ENCODE measurements at regions not wholly inside any gene's neighbourhood (a gene's known extent, or its start where the extent isn't known, plus 50 kb on each side); places are given as distances from the start of the nearest gene placed in this dataset.
"Not testable (repeated sequence)": the region's sequence is repeated elsewhere in the genome, so short reads cannot be mapped to it uniquely, and the experiment has no call there.

DNA sequence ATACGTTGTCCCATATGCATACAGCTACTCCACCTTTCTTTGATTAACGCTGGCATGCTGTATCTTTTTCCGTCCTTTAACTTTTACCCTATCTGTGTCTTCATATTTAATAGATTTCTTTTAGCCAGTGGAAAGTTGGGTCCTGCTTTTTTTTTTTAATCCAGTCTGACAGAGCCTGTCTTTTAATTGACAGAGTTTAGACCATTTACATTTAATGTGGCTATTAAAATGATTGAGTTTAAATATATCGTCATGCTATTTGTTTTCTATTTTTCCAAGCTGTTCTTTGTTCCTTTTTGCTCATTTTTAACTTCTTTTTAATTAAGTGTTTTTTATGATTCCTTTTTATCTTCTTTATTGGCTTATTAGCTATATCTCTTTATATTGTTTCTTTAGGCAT is 217.6 kb upstream of the NEBL start:
- Histone ChIP-seq H3K4me2 (ENCODE audit: insufficient read depth, low read length) (no peak overlapping the region), H3K36me3 (ENCODE audit: insufficient read depth, low read length) (no peaks in the 10 kb centered on the region), H3K79me2 (ENCODE audit: insufficient read depth, low read length) (no peaks in the 10 kb centered on the region), H3K27ac (ENCODE audit: low read depth, low read length) (no peak overlapping the region), H2AFZ (ENCODE audit: low read length) (no peak overlapping the region), H3K4me1 (ENCODE audit: insufficient read depth, low read length) (no peaks in the 10 kb centered on the region), H4K20me1 (ENCODE audit: insufficient read depth, low read length) (no peaks in the 10 kb centered on the region), H3K4me3 (ENCODE audit: insufficient read depth, low read length) (no peak overlapping the region), H3K9me3 (ENCODE audit: low read depth, low read length) (no peaks in the 10 kb centered on the region), H3K27me3 (ENCODE audit: insufficient read depth, low read length) (no peaks in the 10 kb centered on the region)
- no peak for DNase-seq (ENCODE audit: insufficient read length, low spot score, missing footprints)
- TF ChIP-seq, protein P1, sequence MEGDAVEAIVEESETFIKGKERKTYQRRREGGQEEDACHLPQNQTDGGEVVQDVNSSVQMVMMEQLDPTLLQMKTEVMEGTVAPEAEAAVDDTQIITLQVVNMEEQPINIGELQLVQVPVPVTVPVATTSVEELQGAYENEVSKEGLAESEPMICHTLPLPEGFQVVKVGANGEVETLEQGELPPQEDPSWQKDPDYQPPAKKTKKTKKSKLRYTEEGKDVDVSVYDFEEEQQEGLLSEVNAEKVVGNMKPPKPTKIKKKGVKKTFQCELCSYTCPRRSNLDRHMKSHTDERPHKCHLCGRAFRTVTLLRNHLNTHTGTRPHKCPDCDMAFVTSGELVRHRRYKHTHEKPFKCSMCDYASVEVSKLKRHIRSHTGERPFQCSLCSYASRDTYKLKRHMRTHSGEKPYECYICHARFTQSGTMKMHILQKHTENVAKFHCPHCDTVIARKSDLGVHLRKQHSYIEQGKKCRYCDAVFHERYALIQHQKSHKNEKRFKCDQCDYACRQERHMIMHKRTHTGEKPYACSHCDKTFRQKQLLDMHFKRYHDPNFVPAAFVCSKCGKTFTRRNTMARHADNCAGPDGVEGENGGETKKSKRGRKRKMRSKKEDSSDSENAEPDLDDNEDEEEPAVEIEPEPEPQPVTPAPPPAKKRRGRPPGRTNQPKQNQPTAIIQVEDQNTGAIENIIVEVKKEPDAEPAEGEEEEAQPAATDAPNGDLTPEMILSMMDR (IDR thresholded peaks at IDR 0.05; ENCODE audit: extremely low read depth, low read depth, low read length) = no peak

DNA sequence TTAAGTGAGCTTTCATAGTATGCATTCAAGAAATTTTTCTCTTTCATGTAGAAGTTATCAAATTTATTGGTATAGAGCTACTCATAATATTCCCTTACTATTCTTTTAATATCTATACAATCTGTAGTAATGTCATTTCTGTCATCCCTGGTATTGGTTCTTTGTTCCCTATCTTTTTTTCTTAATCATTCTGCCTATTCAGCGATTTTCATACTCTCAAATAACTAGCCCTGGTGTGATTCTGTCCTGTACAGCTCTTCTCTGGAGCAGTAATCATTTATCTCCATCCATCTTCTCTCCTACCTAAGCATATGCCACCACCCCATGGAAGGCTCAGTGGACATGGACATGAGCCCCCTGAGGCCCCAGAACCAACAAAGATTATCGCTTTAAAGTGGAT is 213.2 kb upstream of the NEBL start:
- Histone ChIP-seq H2AFZ (ENCODE audit: low read length) (no peak overlapping the region), H3K4me1 (ENCODE audit: insufficient read depth, low read length) (no peaks in the 10 kb centered on the region), H3K9me3 (ENCODE audit: low read depth, low read length) (no peaks in the 10 kb centered on the region), H4K20me1 (ENCODE audit: insufficient read depth, low read length) (no peaks in the 10 kb centered on the region), H3K36me3 (ENCODE audit: insufficient read depth, low read length) (no peaks in the 10 kb centered on the region), H3K27me3 (ENCODE audit: insufficient read depth, low read length) (no peaks in the 10 kb centered on the region), H3K27ac (ENCODE audit: low read depth, low read length) (no peak overlapping the region), H3K79me2 (ENCODE audit: insufficient read depth, low read length) (no peaks in the 10 kb centered on the region), H3K4me2 (ENCODE audit: insufficient read depth, low read length) (no peak overlapping the region), H3K4me3 (ENCODE audit: insufficient read depth, low read length) (no peak overlapping the region)
- DNase-seq (ENCODE audit: insufficient read length, low spot score, missing footprints) = no peak
- TF ChIP-seq, protein P1 (IDR thresholded peaks at IDR 0.05; ENCODE audit: extremely low read depth, low read depth, low read length) = no peak

DNA sequence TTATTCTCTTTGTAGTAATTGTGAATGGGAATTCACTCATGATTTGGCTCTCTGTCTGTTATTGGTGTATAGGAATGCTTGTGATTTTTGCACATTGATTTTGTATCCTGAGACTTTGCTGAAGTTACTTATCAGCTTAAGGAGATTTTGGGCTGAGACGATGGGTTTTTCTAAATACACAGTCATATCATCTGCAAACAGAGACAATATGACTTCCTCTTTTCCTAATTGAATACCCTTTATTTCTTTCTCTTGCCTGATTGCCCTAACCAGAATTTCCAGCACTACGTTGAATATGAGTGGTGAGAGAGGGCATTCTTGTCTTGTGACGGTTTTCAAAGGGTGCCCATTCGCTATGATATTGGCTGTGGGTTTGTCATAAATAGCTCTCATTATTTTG is 209.8 kb upstream of the NEBL start:
- H2AFZ ChIP-seq (ENCODE audit: low read length); H3K4me1 ChIP-seq (ENCODE audit: insufficient read depth, low read length); H3K79me2 ChIP-seq (ENCODE audit: insufficient read depth, low read length); H3K4me2 ChIP-seq (ENCODE audit: insufficient read depth, low read length); H3K27ac ChIP-seq (ENCODE audit: low read depth, low read length); H4K20me1 ChIP-seq (ENCODE audit: insufficient read depth, low read length); H3K36me3 ChIP-seq (ENCODE audit: insufficient read depth, low read length); DNase-seq (ENCODE audit: insufficient read length, low spot score, missing footprints); H3K9me3 ChIP-seq (ENCODE audit: low read depth, low read length); H3K4me3 ChIP-seq (ENCODE audit: insufficient read depth, low read length); H3K27me3 ChIP-seq (ENCODE audit: insufficient read depth, low read length): not testable (repeated sequence)

DNA sequence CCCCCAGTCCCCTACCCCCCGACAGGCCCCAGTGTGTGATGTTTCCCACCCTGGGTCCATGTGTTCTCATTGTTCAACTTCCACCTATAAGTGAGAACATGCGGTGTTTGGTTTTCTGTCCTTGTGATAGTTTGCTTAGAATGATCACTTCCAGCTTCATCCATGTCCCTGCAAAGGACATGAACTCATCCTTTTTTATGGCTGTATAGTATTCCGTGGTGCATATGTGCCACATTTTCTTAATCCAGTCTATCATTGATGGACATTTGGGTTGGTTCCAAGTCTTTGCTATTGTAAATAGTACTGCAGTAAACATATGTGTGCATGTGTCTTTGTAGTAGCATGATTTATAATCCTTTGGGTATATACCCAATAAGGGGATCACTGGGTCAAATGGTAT is 208.2 kb upstream of the NEBL start:
- not testable (repeated sequence) for H3K4me3 ChIP-seq (ENCODE audit: insufficient read depth, low read length)

DNA sequence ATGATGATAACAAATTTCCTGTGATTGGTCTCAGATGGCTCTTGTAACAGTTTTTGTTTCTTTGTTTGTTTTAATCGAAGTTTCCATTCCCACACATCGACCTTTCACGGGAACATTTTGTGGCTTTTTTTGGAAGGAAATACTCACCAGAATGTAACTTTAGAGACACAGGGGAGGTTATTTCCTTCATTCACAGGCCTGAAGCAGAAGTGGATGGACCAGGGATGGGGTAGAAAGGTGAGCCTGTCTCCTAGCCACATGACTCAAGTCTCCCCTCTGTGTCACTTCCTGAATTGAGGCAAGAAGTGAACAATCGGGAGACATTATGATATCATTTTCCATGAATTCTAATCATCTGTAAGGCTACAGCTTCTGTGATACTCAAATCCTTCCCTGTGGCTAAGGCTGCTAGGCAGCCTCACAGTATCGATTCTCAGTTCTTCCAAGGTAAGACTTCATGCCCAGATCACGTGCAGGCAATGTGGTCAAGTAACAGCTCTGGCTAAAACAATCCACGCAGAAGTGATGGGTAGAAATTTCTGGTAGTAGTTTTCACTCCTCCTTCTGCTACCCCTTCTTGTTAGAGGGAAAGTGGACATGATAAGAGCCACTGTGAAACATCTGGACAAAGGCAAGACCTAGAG is 203.9 kb upstream of the NEBL start:
- TF ChIP-seq, protein P1 (IDR thresholded peaks at IDR 0.05; ENCODE audit: extremely low read depth, low read depth, low read length) = no peak
- Histone ChIP-seq H3K27me3 (ENCODE audit: insufficient read depth, low read length) (no peaks in the 10 kb centered on the region), H3K9me3 (ENCODE audit: low read depth, low read length) (no peaks in the 10 kb centered on the region), H3K4me2 (ENCODE audit: insufficient read depth, low read length) (no peak overlapping the region), H2AFZ (ENCODE audit: low read length) (peak overlapping the region; percentile 35), H3K4me1 (ENCODE audit: insufficient read depth, low read length) (no peaks in the 10 kb centered on the region), H3K79me2 (ENCODE audit: insufficient read depth, low read length) (no peaks in the 10 kb centered on the region), H3K27ac (ENCODE audit: low read depth, low read length) (no peak overlapping the region), H3K36me3 (ENCODE audit: insufficient read depth, low read length) (no peaks in the 10 kb centered on the region), H4K20me1 (ENCODE audit: insufficient read depth, low read length) (no peaks in the 10 kb centered on the region), H3K4me3 (ENCODE audit: insufficient read depth, low read length) (no peak overlapping the region)
- peak; percentile 47 for DNase-seq (ENCODE audit: insufficient read length, low spot score, missing footprints)

More for the DNA sequence above, 208.2 kb upstream of the NEBL start:
- not testable (repeated sequence) for H3K36me3 ChIP-seq (ENCODE audit: insufficient read depth, low read length); H3K9me3 ChIP-seq (ENCODE audit: low read depth, low read length); DNase-seq (ENCODE audit: insufficient read length, low spot score, missing footprints); H3K4me1 ChIP-seq (ENCODE audit: insufficient read depth, low read length); H3K79me2 ChIP-seq (ENCODE audit: insufficient read depth, low read length); H2AFZ ChIP-seq (ENCODE audit: low read length); H3K27me3 ChIP-seq (ENCODE audit: insufficient read depth, low read length); H3K27ac ChIP-seq (ENCODE audit: low read depth, low read length); H3K4me2 ChIP-seq (ENCODE audit: insufficient read depth, low read length); H4K20me1 ChIP-seq (ENCODE audit: insufficient read depth, low read length)
